ENCODE measurements at regions not wholly inside any gene's neighbourhood (a gene's known extent, or its start where the extent isn't known, plus 50 kb on each side); places are given as distances from the start of the nearest gene placed in this dataset.

DNA sequence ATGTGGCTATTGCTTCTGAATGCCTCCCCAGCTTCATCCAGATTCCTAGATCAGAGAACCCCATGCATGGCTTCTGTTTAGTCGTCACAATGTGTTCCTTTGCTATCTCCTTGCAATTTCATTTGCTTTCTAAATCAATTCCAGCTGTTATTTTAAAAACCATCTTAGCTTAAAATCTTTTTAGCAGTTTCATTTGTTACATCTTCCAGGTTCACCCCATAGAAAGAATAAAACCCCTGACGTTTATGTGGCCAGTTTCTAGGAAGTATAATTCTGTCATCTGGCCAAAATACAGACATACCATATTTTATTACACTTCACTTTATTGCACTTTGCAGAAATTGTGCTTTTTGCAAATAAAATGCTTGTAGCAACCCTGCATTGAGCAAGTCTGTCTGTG, 278.4 kb downstream of the PTPRC start:
- H3K4me3 ChIP-seq (ENCODE audit: low read length in 2 of 2): no peak overlapping the region
- H3K9me3 ChIP-seq (ENCODE audit: control insufficient read depth in 2 of 2, low read length in 2 of 2): no peaks in the 10 kb centered on the region
- no peak overlapping the region for H3K9ac ChIP-seq (ENCODE audit: low read length in 2 of 2)
- H3K36me3 ChIP-seq (ENCODE audit: control insufficient read depth in 2 of 2, insufficient read depth in 2 of 2, low read length in 2 of 2): no peaks in the 10 kb centered on the region
- no peaks in the 10 kb centered on the region for H3K4me1 ChIP-seq (ENCODE audit: control insufficient read depth, insufficient read depth, low read length)
- no peaks in the 10 kb centered on the region for H3K27me3 ChIP-seq (ENCODE audit: control insufficient read depth in 1 of 2, insufficient read depth in 2 of 2, low read length in 2 of 2)
- H3K27ac ChIP-seq (ENCODE audit: low read length): no peak overlapping the region

DNA sequence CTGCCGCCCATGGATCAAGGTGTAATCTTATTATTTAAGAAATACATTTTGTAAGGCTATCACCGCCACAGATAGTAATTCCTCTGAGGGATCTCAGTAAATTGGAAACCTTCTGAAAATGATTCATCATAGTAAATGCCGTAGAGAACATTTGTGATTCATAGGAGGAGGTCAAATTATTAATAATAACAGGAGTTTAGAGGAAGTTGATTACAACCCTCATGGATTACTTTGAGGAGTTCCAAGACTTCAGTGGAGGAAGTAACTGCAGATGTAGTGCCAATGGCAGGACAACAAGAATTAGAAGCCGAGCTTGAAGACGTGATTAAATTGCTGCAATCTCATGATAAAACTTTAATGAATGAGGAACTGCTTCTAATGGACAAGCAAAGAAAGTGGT, 280.1 kb downstream of the PTPRC start:
- Histone ChIP-seq H3K27me3 (ENCODE audit: control insufficient read depth in 1 of 2, insufficient read depth in 2 of 2, low read length in 2 of 2) (no peaks in the 10 kb centered on the region), H3K36me3 (ENCODE audit: control insufficient read depth in 2 of 2, insufficient read depth in 2 of 2, low read length in 2 of 2) (no peaks in the 10 kb centered on the region), H3K9me3 (ENCODE audit: control insufficient read depth in 2 of 2, low read length in 2 of 2) (no peaks in the 10 kb centered on the region), H3K9ac (ENCODE audit: low read length in 2 of 2) (no peak overlapping the region), H3K4me3 (ENCODE audit: low read length in 2 of 2) (no peak overlapping the region), H3K27ac (ENCODE audit: low read length) (no peak overlapping the region), H3K4me1 (ENCODE audit: control insufficient read depth, insufficient read depth, low read length) (no peaks in the 10 kb centered on the region)

DNA sequence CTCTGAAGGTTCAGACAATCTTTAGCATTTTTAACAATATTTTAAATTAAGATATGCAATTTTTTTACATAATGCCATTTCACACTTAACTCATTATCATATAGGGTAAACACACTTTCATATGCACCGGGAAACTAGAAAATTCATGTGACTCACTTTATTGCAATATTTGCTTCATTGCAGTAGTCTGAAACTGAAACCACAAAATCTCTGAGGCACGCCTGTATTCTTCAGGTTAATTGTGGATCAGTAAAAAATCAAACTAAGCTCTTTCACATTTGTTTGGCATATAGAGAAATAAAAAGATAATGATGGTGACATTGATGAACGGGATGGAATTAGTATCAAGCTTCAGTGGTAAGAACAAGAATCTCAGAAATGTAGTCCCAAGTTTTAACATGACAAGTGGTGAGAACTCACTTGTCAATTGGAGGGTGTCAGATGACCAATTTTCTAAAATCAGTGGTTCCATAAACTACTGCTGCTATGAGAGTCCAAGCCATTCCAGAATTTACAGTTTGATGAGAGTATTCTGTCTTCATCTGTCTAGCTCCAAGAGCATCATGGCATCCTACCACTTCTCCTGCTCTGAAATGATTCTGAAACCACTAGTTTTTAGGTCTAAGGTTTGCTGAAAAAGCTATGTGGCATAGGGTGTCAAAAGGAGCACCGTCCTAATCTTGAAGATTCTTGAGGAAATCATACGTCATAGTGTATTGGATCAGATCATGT, 281.0 kb downstream of the PTPRC start:
- H3K9me3 ChIP-seq (ENCODE audit: control insufficient read depth in 2 of 2, low read length in 2 of 2): no peaks in the 10 kb centered on the region
- H3K4me3 ChIP-seq (ENCODE audit: low read length in 2 of 2): no peak overlapping the region
- no peak overlapping the region for H3K27ac ChIP-seq (ENCODE audit: low read length)
- no peaks in the 10 kb centered on the region for H3K36me3 ChIP-seq (ENCODE audit: control insufficient read depth in 2 of 2, insufficient read depth in 2 of 2, low read length in 2 of 2)
- no peak overlapping the region for H3K9ac ChIP-seq (ENCODE audit: low read length in 2 of 2)
- H3K4me1 ChIP-seq (ENCODE audit: control insufficient read depth, insufficient read depth, low read length): no peaks in the 10 kb centered on the region
- H3K27me3 ChIP-seq (ENCODE audit: control insufficient read depth in 1 of 2, insufficient read depth in 2 of 2, low read length in 2 of 2): no peaks in the 10 kb centered on the region

DNA sequence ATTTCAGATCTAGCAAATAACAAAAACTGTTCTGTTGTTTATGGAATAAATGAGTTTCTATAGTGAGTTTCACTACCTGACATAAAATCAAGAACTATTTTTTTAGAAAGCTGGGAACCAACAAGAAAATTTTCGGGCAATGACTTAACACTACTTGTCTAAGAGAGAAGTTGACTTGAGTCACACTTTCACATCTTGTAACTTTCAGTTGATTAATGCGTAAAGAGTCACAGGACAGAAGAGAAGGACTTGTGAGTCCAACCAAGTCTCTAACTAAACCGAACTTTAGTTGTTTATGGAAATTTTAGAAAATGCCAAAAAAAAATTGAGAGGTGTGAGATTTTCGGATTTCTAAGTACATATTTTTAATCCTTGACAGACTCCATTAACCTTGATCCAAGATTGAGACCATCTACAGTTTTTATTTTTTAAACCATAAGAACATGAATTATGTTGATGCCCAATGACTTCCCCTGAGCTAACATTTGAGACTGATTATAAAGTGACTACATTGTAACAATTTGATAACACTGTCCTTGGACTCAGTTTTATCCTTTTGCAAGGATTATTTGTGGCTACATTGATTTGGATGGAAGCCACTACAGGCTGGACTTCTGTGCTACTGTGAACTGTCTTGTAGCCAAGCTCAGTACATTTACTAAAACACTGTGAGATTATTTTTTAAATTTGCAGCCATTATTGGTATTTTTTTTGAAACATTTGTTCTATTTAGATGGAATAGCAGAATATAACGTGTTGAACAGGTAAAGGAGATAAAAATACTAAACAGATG, 284.0 kb downstream of the PTPRC start:
- Histone ChIP-seq H3K9ac (ENCODE audit: low read length in 2 of 2) (no peak overlapping the region), H3K9me3 (ENCODE audit: control insufficient read depth in 2 of 2, low read length in 2 of 2) (no peaks in the 10 kb centered on the region), H3K4me1 (ENCODE audit: control insufficient read depth, insufficient read depth, low read length) (no peaks in the 10 kb centered on the region), H3K4me3 (ENCODE audit: low read length in 2 of 2) (no peak overlapping the region), H3K27ac (ENCODE audit: low read length) (no peak overlapping the region), H3K36me3 (ENCODE audit: control insufficient read depth in 2 of 2, insufficient read depth in 2 of 2, low read length in 2 of 2) (no peaks in the 10 kb centered on the region), H3K27me3 (ENCODE audit: control insufficient read depth in 1 of 2, insufficient read depth in 2 of 2, low read length in 2 of 2) (no peaks in the 10 kb centered on the region)

DNA sequence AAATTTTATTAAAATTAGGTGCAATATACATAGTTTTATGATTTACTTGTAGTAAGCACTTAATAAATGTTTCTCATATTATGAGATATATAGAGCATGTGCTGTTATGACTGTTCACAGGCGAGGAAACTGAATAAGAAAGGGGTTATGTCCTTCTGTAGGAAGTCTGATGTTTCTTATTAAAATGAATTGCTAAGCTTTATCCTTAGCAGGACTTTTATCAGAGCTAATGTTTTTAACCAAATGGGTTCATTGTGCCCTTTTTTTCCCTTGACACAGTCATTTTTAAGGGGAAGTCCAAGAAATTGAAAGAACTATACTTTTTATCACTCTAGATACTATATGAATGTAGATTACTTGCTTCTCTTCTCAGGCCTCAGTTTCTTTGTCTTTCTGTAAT, 285.2 kb downstream of the PTPRC start:
- Histone ChIP-seq H3K4me1 (ENCODE audit: control insufficient read depth, insufficient read depth, low read length) (no peaks in the 10 kb centered on the region), H3K27ac (ENCODE audit: low read length) (no peak overlapping the region), H3K4me3 (ENCODE audit: low read length in 2 of 2) (no peak overlapping the region), H3K9me3 (ENCODE audit: control insufficient read depth in 2 of 2, low read length in 2 of 2) (no peaks in the 10 kb centered on the region), H3K36me3 (ENCODE audit: control insufficient read depth in 2 of 2, insufficient read depth in 2 of 2, low read length in 2 of 2) (no peaks in the 10 kb centered on the region), H3K9ac (ENCODE audit: low read length in 2 of 2) (no peak overlapping the region), H3K27me3 (ENCODE audit: control insufficient read depth in 1 of 2, insufficient read depth in 2 of 2, low read length in 2 of 2) (no peaks in the 10 kb centered on the region)

DNA sequence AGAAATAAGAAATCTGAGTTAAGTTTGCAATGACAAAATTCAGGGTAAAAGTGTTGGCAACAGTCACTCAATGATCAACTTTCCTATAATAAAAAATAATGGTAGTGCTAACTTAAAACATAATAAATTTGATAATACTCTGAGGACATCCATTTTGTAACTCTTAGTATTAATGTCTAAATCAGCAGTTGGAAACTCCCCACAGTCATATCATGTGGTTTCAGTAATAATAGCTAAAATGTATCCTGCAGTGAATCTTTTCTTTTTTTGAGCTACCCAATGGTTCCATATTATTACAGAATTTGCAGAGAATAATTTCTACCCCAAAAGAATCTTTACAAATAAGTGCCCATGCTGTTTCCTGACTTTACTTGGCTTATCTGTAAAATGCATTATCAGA, 286.7 kb downstream of the PTPRC start:
- H3K4me1 ChIP-seq (ENCODE audit: control insufficient read depth, insufficient read depth, low read length): no peaks in the 10 kb centered on the region
- no peaks in the 10 kb centered on the region for H3K9me3 ChIP-seq (ENCODE audit: control insufficient read depth in 2 of 2, low read length in 2 of 2)
- no peak overlapping the region for H3K4me3 ChIP-seq (ENCODE audit: low read length in 2 of 2)
- no peak overlapping the region for H3K9ac ChIP-seq (ENCODE audit: low read length in 2 of 2)
- no peak overlapping the region for H3K27ac ChIP-seq (ENCODE audit: low read length)
- H3K27me3 ChIP-seq (ENCODE audit: control insufficient read depth in 1 of 2, insufficient read depth in 2 of 2, low read length in 2 of 2): no peaks in the 10 kb centered on the region
- H3K36me3 ChIP-seq (ENCODE audit: control insufficient read depth in 2 of 2, insufficient read depth in 2 of 2, low read length in 2 of 2): no peaks in the 10 kb centered on the region

DNA sequence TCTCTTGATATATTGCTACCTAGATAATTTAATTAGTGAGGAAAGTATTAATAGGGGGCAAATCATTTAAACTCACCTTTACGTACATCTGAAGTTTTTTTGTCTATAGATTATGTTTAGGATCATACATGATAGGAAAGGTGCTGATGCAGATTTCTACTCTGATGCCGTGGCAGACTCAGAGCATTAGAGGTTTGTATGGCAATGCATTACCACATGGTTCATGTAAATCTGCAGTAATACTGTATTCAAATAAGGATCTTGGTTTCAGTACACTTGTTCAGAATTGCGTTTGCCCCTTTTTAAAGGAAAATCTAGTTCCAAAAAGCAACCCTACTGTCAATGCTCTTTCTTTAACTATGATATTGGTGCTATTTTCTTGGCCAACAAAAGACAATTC, 288.3 kb downstream of the PTPRC start:
- no peaks in the 10 kb centered on the region for H3K36me3 ChIP-seq (ENCODE audit: control insufficient read depth in 2 of 2, insufficient read depth in 2 of 2, low read length in 2 of 2)
- H3K4me1 ChIP-seq (ENCODE audit: control insufficient read depth, insufficient read depth, low read length): no peaks in the 10 kb centered on the region
- no peak overlapping the region for H3K9ac ChIP-seq (ENCODE audit: low read length in 2 of 2)
- no peak overlapping the region for H3K4me3 ChIP-seq (ENCODE audit: low read length in 2 of 2)
- no peaks in the 10 kb centered on the region for H3K9me3 ChIP-seq (ENCODE audit: control insufficient read depth in 2 of 2, low read length in 2 of 2)
- no peaks in the 10 kb centered on the region for H3K27me3 ChIP-seq (ENCODE audit: control insufficient read depth in 1 of 2, insufficient read depth in 2 of 2, low read length in 2 of 2)
- H3K27ac ChIP-seq (ENCODE audit: low read length): no peak overlapping the region

DNA sequence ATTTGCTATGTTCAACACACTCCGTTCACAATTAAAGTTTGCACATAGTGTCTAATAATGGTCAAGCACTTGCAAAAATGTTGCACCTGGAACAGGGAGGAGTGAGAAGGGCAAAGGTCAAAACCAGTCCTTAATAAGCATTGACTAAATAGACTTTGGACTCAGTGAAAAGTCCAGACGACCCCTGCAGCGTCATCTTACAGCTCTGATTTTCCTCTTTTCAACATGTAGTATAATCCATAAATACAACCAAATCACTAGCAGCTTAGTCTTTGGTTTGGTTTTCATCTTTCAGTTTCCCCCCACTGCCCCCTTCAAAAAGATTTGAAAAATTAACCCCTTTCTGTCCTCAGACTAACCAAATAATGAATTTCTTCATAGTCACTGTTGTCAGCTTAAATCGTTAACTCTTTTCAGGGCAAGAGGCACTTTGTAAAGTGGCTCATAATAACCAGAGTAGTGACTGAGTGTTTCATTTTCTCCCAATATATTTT, 290.3 kb downstream of the PTPRC start:
- no peaks in the 10 kb centered on the region for H3K9me3 ChIP-seq (ENCODE audit: control insufficient read depth in 2 of 2, low read length in 2 of 2)
- H3K36me3 ChIP-seq (ENCODE audit: control insufficient read depth in 2 of 2, insufficient read depth in 2 of 2, low read length in 2 of 2): no peaks in the 10 kb centered on the region
- no peak overlapping the region for H3K4me3 ChIP-seq (ENCODE audit: low read length in 2 of 2)
- H3K27me3 ChIP-seq (ENCODE audit: control insufficient read depth in 1 of 2, insufficient read depth in 2 of 2, low read length in 2 of 2): no peaks in the 10 kb centered on the region
- no peak overlapping the region for H3K27ac ChIP-seq (ENCODE audit: low read length)
- no peak overlapping the region for H3K9ac ChIP-seq (ENCODE audit: low read length in 2 of 2)
- no peaks in the 10 kb centered on the region for H3K4me1 ChIP-seq (ENCODE audit: control insufficient read depth, insufficient read depth, low read length)

DNA sequence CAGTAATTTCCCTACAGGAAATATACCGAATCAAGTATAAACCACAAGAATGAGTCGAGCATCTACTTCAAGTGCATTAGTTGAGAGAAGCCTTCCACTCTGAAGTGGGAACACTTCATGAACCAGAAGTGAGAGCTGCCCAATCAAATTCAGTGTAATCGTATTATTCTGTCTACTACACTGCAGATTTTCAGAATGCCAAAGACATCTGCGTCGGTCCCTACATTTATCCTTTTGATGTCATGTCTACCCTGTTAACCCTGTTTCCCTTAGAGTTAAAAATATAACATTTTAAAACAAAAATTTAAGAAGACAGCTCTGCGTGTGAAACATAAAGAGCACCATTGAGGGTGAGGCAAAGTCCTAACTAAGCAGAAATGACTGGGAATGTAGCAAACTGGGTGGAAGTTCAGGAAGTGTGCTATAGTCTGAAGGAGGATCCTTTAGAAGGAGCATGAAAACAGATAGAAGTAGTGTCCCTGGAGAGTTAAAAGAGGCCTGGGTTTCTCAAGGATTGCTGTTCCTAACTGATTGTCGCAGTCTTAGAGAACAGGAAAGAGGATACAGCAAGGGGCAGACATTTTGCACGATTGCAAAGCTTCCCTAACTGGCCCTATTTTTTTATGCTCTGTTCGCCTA, 291.2 kb downstream of the PTPRC start:
- H3K36me3 ChIP-seq (ENCODE audit: control insufficient read depth in 2 of 2, insufficient read depth in 2 of 2, low read length in 2 of 2): no peaks in the 10 kb centered on the region
- H3K27me3 ChIP-seq (ENCODE audit: control insufficient read depth in 1 of 2, insufficient read depth in 2 of 2, low read length in 2 of 2): no peaks in the 10 kb centered on the region
- no peaks in the 10 kb centered on the region for H3K4me1 ChIP-seq (ENCODE audit: control insufficient read depth, insufficient read depth, low read length)
- no peak overlapping the region for H3K4me3 ChIP-seq (ENCODE audit: low read length in 2 of 2)
- H3K27ac ChIP-seq (ENCODE audit: low read length): no peak overlapping the region
- no peaks in the 10 kb centered on the region for H3K9me3 ChIP-seq (ENCODE audit: control insufficient read depth in 2 of 2, low read length in 2 of 2)
- no peak overlapping the region for H3K9ac ChIP-seq (ENCODE audit: low read length in 2 of 2)

DNA sequence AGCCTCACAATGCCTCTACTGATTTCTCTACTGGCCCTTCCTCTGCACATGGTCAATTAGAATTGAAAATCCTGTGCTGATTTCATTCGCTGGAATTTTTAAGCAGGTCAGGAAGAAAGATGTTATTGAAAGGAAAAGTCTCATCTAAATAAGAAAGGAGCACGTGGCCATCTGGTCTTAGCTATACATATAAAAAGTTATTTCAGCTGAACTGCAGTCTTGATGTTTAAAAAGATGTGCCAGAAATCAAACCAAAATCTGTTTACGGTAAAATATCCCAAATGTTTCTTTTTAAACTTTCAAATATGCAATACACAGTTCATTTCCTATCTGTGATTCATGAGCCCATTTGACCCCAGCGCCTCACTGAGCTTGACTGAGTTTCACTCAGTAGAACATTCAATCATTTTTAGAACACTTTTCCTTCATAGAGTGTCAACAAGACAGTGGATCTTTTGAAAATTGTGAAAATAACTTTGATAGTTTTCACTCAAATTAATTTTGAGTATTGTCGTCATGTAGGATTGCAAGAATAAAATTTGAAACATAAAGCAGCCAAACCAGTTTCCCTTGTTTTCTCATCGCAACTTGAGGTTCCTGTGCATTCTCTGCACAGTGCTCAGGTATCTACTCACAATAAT, 293.6 kb downstream of the PTPRC start:
- no peaks in the 10 kb centered on the region for H3K9me3 ChIP-seq (ENCODE audit: control insufficient read depth in 2 of 2, low read length in 2 of 2)
- H3K27ac ChIP-seq (ENCODE audit: low read length): no peak overlapping the region
- H3K9ac ChIP-seq (ENCODE audit: low read length in 2 of 2): no peak overlapping the region

More for the DNA sequence above, 293.6 kb downstream of the PTPRC start:
- no peaks in the 10 kb centered on the region for H3K27me3 ChIP-seq (ENCODE audit: control insufficient read depth in 1 of 2, insufficient read depth in 2 of 2, low read length in 2 of 2)
- H3K4me1 ChIP-seq (ENCODE audit: control insufficient read depth, insufficient read depth, low read length): no peaks in the 10 kb centered on the region
- no peak overlapping the region for H3K4me3 ChIP-seq (ENCODE audit: low read length in 2 of 2)
- no peaks in the 10 kb centered on the region for H3K36me3 ChIP-seq (ENCODE audit: control insufficient read depth in 2 of 2, insufficient read depth in 2 of 2, low read length in 2 of 2)

Measured in stomach smooth muscle (tissue), 2 donors.